ENCODE measurements at regions not wholly inside any gene's neighbourhood (a gene's known extent, or its start where the extent isn't known, plus 50 kb on each side); places are given as distances from the start of the nearest gene placed in this dataset.
"Not testable (repeated sequence)": the region's sequence is repeated elsewhere in the genome, so short reads cannot be mapped to it uniquely, and the experiment has no call there.

DNA sequence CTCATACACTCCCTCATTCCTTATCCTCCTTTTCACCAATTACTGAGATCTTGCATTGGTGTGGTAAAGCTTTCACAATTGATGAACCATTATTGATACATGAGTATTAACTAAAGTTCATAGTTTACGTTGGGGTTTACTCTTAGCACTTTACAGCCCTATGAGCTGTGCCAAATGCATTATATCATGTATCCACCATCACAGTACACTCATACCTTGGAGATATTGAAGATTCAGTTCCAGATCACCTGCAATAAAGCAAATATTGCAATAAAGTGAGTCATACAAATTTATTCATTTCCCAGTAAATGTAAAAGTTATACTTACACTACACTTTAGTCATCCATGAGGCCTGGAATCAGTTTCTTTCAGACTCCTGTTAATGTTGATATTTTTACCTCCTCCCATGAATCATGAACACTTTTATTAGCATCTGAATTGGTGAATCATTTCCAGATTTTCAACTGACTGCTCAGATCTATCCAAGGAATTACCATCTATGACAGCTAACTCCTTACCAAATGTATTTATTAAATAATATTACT is 546.6 kb upstream of the PTPRD start:
- H3K4me3 ChIP-seq (ENCODE audit: low read depth, low read length): no peak overlapping the region
- TF ChIP-seq, protein P1, sequence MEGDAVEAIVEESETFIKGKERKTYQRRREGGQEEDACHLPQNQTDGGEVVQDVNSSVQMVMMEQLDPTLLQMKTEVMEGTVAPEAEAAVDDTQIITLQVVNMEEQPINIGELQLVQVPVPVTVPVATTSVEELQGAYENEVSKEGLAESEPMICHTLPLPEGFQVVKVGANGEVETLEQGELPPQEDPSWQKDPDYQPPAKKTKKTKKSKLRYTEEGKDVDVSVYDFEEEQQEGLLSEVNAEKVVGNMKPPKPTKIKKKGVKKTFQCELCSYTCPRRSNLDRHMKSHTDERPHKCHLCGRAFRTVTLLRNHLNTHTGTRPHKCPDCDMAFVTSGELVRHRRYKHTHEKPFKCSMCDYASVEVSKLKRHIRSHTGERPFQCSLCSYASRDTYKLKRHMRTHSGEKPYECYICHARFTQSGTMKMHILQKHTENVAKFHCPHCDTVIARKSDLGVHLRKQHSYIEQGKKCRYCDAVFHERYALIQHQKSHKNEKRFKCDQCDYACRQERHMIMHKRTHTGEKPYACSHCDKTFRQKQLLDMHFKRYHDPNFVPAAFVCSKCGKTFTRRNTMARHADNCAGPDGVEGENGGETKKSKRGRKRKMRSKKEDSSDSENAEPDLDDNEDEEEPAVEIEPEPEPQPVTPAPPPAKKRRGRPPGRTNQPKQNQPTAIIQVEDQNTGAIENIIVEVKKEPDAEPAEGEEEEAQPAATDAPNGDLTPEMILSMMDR (IDR thresholded peaks at IDR 0.05; ENCODE audit: insufficient read depth, low read depth, low read length): no peak
- no peak for DNase-seq (ENCODE audit: low read depth)

DNA sequence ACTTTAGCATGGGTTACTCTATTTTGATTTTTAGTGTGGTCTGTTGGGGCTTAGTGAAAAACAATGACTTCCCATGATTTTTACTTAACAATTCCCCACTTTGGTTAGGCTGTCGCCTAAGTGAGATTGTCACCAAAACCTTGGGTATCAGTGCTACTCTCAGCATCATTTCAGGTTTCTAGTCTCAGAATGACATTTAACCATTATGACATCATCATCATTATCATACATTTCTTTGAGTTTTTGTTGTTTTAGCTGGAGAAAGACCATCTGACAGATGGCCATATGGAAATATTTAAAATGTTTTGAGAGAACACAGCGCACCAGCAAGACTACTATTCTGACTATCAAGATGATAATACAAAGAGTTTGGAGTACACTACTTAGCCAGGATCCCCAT is 551.0 kb upstream of the PTPRD start:
- H3K4me3 ChIP-seq (ENCODE audit: low read depth, low read length): no peak overlapping the region
- TF ChIP-seq, protein P1 (IDR thresholded peaks at IDR 0.05; ENCODE audit: insufficient read depth, low read depth, low read length): no peak
- DNase-seq (ENCODE audit: low read depth): no peak

DNA sequence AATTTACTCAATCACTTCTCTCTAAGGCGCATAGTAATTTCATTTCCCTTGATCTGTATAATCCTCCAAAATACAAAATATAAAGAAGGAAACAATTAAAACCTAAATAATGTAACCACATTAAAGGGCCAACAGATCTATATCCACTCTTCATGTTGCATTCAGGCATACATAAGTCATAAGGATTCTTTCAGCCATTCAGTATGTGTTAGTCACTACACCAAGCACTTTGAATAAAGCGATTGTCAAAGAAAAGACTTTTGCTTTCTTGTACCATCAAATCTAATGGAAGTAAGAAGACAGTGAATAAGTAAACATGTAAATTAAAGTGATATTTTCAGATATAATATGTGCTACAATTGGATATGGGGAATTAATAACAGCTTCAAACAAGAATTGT is 569.2 kb upstream of the PTPRD start:
- H3K4me3 ChIP-seq (ENCODE audit: low read depth, low read length): no peak overlapping the region
- no peak for DNase-seq (ENCODE audit: low read depth)
- TF ChIP-seq, protein P1 (IDR thresholded peaks at IDR 0.05; ENCODE audit: insufficient read depth, low read depth, low read length): no peak

DNA sequence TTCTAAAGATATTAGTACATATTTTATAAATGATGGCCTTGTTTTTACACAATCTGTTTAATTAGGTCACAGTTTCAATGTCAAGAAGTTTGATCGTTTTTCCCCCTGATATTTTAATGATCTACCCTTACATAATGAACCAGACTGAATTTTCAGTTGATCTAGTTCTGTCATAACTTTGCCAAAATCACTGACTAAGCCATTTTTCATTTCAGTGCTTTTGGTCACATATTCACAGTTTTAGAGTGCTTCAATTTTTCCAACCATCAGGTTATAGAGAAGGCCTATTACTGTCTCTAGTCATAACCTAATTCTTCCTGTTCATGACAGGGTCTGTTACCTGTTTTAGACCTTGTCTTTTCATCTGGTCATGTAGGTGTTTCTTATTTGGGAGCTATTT is 577.9 kb upstream of the PTPRD start:
- no peak overlapping the region for H3K4me3 ChIP-seq (ENCODE audit: low read depth, low read length)
- TF ChIP-seq, protein P1 (IDR thresholded peaks at IDR 0.05; ENCODE audit: insufficient read depth, low read depth, low read length): no peak
- DNase-seq (ENCODE audit: low read depth): no peak

DNA sequence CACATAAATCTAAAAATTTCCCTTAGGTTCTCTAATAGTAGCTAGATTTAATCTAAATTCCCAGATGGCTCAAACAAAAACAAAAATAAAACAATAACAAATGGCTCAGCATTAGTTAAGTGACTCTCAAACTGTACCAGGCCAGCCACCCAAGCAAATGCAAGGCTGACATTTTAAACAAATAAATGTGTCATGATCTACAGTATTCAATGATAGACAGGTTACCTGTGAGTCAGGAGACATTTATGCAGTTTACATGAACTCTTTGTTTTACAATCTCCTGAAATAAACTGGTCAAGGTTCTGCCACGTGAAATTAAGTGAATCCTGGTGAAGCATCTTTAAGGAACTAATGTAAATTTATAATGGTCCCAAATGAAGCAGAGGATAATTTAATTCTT is 580.2 kb upstream of the PTPRD start:
- DNase-seq (ENCODE audit: low read depth): no peak
- no peak overlapping the region for H3K4me3 ChIP-seq (ENCODE audit: low read depth, low read length)
- TF ChIP-seq, protein P1 (IDR thresholded peaks at IDR 0.05; ENCODE audit: insufficient read depth, low read depth, low read length): no peak

DNA sequence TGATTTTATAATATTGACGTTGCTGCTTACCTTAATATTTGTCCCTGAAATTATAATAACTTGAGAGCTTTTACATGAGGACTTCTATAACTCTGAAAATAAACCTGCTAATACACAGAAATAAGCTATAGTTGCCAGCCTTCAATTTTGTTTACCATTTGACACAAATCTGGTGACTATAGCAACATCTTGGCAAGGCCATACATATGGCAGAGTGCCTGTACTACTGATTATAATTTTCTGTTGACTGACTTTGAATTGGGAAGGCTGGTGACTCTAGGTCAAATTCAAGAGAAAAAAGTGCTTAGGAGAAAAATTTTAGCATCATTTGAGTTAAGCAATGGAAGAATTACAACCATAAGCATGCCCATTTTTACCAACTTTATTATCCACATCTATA is 581.4 kb upstream of the PTPRD start:
- no peak for DNase-seq (ENCODE audit: low read depth)
- TF ChIP-seq, protein P1 (IDR thresholded peaks at IDR 0.05; ENCODE audit: insufficient read depth, low read depth, low read length): no peak
- no peak overlapping the region for H3K4me3 ChIP-seq (ENCODE audit: low read depth, low read length)

DNA sequence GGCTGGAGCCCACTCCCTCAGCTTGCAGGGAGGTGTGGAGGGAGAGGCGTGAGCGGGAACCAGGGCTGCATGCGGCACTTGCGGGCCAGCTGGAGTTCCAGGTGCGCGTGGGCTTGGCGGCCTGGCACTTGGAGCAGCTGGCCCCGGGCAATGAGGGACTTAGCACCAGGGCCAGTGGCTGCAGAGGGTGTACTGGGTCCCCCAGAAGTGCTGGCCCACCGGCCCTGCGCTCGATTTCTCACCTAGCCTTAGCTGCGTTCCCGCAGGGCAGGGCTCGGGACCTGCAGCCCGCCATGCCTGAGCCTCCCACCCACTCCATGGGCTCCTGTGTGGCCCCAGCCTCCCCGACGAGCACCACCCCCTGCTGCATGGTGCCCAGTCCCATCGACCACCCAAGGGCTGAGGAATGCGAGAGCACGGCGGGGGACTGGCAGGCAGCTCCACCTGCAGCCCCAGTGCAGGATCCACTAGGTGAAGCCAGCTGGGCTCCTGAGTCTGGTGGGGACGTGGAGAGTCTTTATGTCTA is 584.1 kb upstream of the PTPRD start:
- not testable (repeated sequence) for DNase-seq (ENCODE audit: low read depth)

More for the DNA sequence above, 584.1 kb upstream of the PTPRD start:
- H3K4me3 ChIP-seq (ENCODE audit: low read depth, low read length): not testable (repeated sequence)
